GM19324 (cell line): ENCODE measurements at regions not wholly inside any gene's neighbourhood (a gene's known extent, or its start where the extent isn't known, plus 50 kb on each side); places are given as distances from the start of the nearest gene placed in this dataset.

Experiments used
- ATAC-seq: cut with Tn5 transposase; IDR thresholded peaks from one replicate; pipeline ENCODE4 v1.9.1; 2021; ENCODE audit warnings: mild to moderate bottlenecking, moderate library complexity; ENCODE audit not compliant: unreplicated experiment, low FRiP score

GRCh38 chr1:194535369-194535768, 1349.0 kb upstream of the B3GALT2 start:
- ATAC-seq = no peak

GRCh38 chr1:194534784-194535183, 1348.4 kb upstream of the B3GALT2 start:
- ATAC-seq = no peak

- no peak for ATAC-seq
Measured at GRCh38 chr1:194533641-194534040, 1347.2 kb upstream of the B3GALT2 start.

- no peak for ATAC-seq
Measured at GRCh38 chr1:194517567-194517966, 1331.2 kb upstream of the B3GALT2 start.

- no peak for ATAC-seq
Measured at GRCh38 chr1:194515916-194516315, 1329.5 kb upstream of the B3GALT2 start.

- no peak for ATAC-seq
Measured at GRCh38 chr1:194512957-194513356, 1326.5 kb upstream of the B3GALT2 start.

GRCh38 chr1:194512345-194512744, 1325.9 kb upstream of the B3GALT2 start:
- no peak for ATAC-seq

GRCh38 chr1:194503209-194503608, 1316.8 kb upstream of the B3GALT2 start:
- no peak for ATAC-seq

- no peak for ATAC-seq
Measured at GRCh38 chr1:194495434-194495833, 1309.0 kb upstream of the B3GALT2 start.

- ATAC-seq = no peak
Measured at GRCh38 chr1:194487172-194487571, 1300.8 kb upstream of the B3GALT2 start.

- ATAC-seq = no peak
Measured at GRCh38 chr1:194485432-194485831, 1299.0 kb upstream of the B3GALT2 start.

GRCh38 chr1:194478731-194479130, 1292.3 kb upstream of the B3GALT2 start:
- no peak for ATAC-seq

- ATAC-seq = no peak
Measured at GRCh38 chr1:194477908-194478307, 1291.5 kb upstream of the B3GALT2 start.

- ATAC-seq = no peak
Measured at GRCh38 chr1:194476872-194477271, 1290.5 kb upstream of the B3GALT2 start.

GRCh38 chr1:194476351-194476750, 1289.9 kb upstream of the B3GALT2 start:
- no peak for ATAC-seq

GRCh38 chr1:194474701-194475100, 1288.3 kb upstream of the B3GALT2 start:
- no peak for ATAC-seq

GRCh38 chr1:194473766-194474165, 1287.4 kb upstream of the B3GALT2 start:
- no peak for ATAC-seq

- ATAC-seq = no peak
Measured at GRCh38 chr1:194469282-194469681, 1282.9 kb upstream of the B3GALT2 start.

- ATAC-seq = no peak
Measured at GRCh38 chr1:194466706-194467105, 1280.3 kb upstream of the B3GALT2 start.

GRCh38 chr1:194447636-194448035, 1261.2 kb upstream of the B3GALT2 start:
- ATAC-seq = no peak

- ATAC-seq = no peak
Measured at GRCh38 chr1:194445244-194445643, 1258.8 kb upstream of the B3GALT2 start.

- no peak for ATAC-seq
Measured at GRCh38 chr1:194442901-194443575, 1256.6 kb upstream of the B3GALT2 start.

- no peak for ATAC-seq
Measured at GRCh38 chr1:194437135-194437534, 1250.7 kb upstream of the B3GALT2 start.
